ENCODE measurements at regions not wholly inside any gene's neighbourhood (a gene's known extent, or its start where the extent isn't known, plus 50 kb on each side); places are given as distances from the start of the nearest gene placed in this dataset.

DNA sequence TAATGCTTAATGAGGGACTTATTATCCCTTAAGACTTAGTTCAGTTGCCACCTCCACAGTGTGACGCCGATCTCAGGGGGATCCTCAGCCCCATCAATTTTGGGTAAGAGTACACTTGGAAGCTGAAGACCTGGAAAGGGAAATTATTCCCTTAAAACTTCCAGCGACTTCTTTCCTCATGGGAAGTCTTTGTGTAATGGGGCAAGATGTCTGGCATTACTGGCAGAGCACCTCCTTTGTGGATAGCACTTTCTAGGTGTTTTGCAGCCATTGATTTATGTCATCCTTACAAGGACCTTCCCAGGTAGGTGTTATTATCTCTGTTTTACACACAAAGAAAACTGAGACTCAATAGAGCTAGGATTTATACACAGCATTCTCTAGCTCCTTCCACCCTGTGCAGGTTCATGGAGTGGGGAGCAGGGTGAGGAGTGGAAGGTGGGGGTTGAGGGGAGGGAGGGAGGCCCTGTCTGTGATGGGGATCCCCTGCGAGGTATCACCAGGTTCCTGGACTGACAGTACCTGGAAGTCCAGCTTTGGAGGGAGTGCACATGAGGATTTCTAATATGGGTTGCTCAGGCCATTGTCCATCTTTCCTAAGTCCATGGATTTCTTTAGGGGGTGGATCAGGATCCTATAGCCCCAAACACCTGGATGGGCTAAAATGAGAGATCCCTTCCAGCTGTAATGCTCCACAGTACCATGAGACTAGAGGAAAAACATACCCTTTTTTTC lies 79.4 kb downstream of the MYCN start:
- TF ChIP-seq, protein P1, sequence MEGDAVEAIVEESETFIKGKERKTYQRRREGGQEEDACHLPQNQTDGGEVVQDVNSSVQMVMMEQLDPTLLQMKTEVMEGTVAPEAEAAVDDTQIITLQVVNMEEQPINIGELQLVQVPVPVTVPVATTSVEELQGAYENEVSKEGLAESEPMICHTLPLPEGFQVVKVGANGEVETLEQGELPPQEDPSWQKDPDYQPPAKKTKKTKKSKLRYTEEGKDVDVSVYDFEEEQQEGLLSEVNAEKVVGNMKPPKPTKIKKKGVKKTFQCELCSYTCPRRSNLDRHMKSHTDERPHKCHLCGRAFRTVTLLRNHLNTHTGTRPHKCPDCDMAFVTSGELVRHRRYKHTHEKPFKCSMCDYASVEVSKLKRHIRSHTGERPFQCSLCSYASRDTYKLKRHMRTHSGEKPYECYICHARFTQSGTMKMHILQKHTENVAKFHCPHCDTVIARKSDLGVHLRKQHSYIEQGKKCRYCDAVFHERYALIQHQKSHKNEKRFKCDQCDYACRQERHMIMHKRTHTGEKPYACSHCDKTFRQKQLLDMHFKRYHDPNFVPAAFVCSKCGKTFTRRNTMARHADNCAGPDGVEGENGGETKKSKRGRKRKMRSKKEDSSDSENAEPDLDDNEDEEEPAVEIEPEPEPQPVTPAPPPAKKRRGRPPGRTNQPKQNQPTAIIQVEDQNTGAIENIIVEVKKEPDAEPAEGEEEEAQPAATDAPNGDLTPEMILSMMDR (IDR thresholded peaks at IDR 0.05) = no peak
- TF ChIP-seq, protein P2, sequence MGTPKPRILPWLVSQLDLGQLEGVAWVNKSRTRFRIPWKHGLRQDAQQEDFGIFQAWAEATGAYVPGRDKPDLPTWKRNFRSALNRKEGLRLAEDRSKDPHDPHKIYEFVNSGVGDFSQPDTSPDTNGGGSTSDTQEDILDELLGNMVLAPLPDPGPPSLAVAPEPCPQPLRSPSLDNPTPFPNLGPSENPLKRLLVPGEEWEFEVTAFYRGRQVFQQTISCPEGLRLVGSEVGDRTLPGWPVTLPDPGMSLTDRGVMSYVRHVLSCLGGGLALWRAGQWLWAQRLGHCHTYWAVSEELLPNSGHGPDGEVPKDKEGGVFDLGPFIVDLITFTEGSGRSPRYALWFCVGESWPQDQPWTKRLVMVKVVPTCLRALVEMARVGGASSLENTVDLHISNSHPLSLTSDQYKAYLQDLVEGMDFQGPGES (IDR thresholded peaks at IDR 0.05; ENCODE audit: low read depth, low read length) = no peak
- TF ChIP-seq YY1 (IDR thresholded peaks at IDR 0.05; ENCODE audit: low read depth) = no peak
